Endothelial cell of umbilical vein (primary cell): ENCODE measurements at regions not wholly inside any gene's neighbourhood (a gene's known extent, or its start where the extent isn't known, plus 50 kb on each side); places are given as distances from the start of the nearest gene placed in this dataset.

ENCODE experiments used
- BruUV-seq: library from RNA; stranded (reverse); fragments of 400-500 nt; replicated peaks from 2 replicates; lab custom pipeline; 2021; lab: Mats Ljungman, UMichigan
- CTCF ChIA-PET: fragments of 300-600, 350-600 bp; sonication (Branson Sonifier 250); formaldehyde crosslinking; loops from one replicate; lab custom pipeline; 2021; ENCODE audit warnings: antibody characterized with exemption, inconsistent platforms; lab: Charles Lee
- POLR2A ChIA-PET: fragments of 300-600, 350-600 bp; sonication (Branson Sonifier 250); formaldehyde crosslinking; loops from one replicate; lab custom pipeline; 2021; ENCODE audit warnings: antibody characterized with exemption, inconsistent platforms; lab: Charles Lee
- DNase-seq: peaks from one replicate; pipeline ENCODE4 v3.0.0-alpha.2; 2011; ENCODE audit warnings: low read depth, low spot score
- FAIRE-seq: peaks from 2 replicates; lab custom pipeline; 2011; peaks lifted over from hg19 to GRCh38; lab: Jason Lieb, UNC
- H2AFZ ChIP-seq: 2 replicates; pipeline ENCODE4 v1.6.0; 2012; ENCODE audit warnings: low read depth, low read length, control low read depth, inconsistent platforms
- H3K27ac ChIP-seq: 2 replicates; pipeline ENCODE4 v1.5.1; 2011; ENCODE audit warnings: low read depth, mild to moderate bottlenecking, control low read depth, low read length, moderate library complexity; ENCODE audit not compliant: insufficient read depth
- H3K27me3 ChIP-seq, 2 experiments: 2 replicates each; pipeline versions ENCODE4 v1.6.0 to v1.6.1; 2011; ENCODE audit warnings: low read length in 2 of 2, mixed read lengths in 1 of 2; ENCODE audit not compliant: control insufficient read depth in 2 of 2, insufficient read depth in 2 of 2
- H3K36me3 ChIP-seq, 2 experiments: 2 replicates in 1 of 2; 3 replicates in 1 of 2; pipeline ENCODE4 v1.5.1; 2011; ENCODE audit warnings: low read length in 2 of 2, mild to moderate bottlenecking in 1 of 2, moderate library complexity in 1 of 2; ENCODE audit not compliant: control insufficient read depth in 2 of 2, insufficient read depth in 2 of 2; ENCODE audit errors: extremely low read depth in 1 of 2
- H3K4me1 ChIP-seq: 3 replicates; pipeline ENCODE4 v1.5.1; 2011; ENCODE audit warnings: mild to moderate bottlenecking, low read length; ENCODE audit not compliant: control insufficient read depth, insufficient read depth; ENCODE audit errors: extremely low read depth
- H3K4me2 ChIP-seq: 2 replicates; pipeline ENCODE4 v1.6.1; 2011; ENCODE audit warnings: low read length, control low read depth, mixed read lengths; ENCODE audit not compliant: insufficient read depth
- H3K4me3 ChIP-seq, 3 experiments: fragments of 200-600 bp in 1 of 3; sonication (generic), shearing (Covaris generic) in 1 of 3; replicated peaks in 1 of 3; 2 replicates each; pipeline ENCODE4 v1.5.1; 2011 to 2016; ENCODE audit warnings: control low read depth in 3 of 3, low read length in 3 of 3, mild to moderate bottlenecking in 2 of 3, inconsistent platforms in 1 of 3, low read depth in 1 of 3, moderate library complexity in 1 of 3; ENCODE audit not compliant: insufficient read depth in 1 of 3
- H3K79me2 ChIP-seq: 2 replicates; pipeline ENCODE4 v1.6.0; 2012; ENCODE audit warnings: low read length, inconsistent platforms; ENCODE audit not compliant: control insufficient read depth, insufficient read depth
- H3K9ac ChIP-seq: replicated peaks from 2 replicates; pipeline ENCODE3; 2011; ENCODE audit warnings: low read length, control low read depth; ENCODE audit not compliant: insufficient read depth; ENCODE audit errors: extremely low read depth
- H3K9me1 ChIP-seq: replicated peaks from 3 replicates; pipeline ENCODE4 v1.6.0; 2011; ENCODE audit warnings: mild to moderate bottlenecking, low read length; ENCODE audit not compliant: control insufficient read depth, insufficient read depth; ENCODE audit errors: extremely low read depth
- H3K9me3 ChIP-seq: replicated peaks from 2 replicates; pipeline ENCODE4 v1.5.1; 2012; ENCODE audit warnings: low read length, inconsistent platforms; ENCODE audit not compliant: control insufficient read depth, insufficient read depth
- H4K20me1 ChIP-seq: replicated peaks from 2 replicates; pipeline ENCODE3; 2011; ENCODE audit warnings: mild to moderate bottlenecking, low read length; ENCODE audit not compliant: control insufficient read depth, insufficient read depth; ENCODE audit errors: extremely low read depth
- CTCF ChIP-seq, 2 donors: IDR thresholded peaks; 1 replicate in 1 of 2; 2 replicates in 1 of 2; pipeline ENCODE4 v1.5.1; 2011; ENCODE audit warnings: low read length in 2 of 2, mild to moderate bottlenecking in 2 of 2, moderate library complexity in 2 of 2, control low read depth in 1 of 2, inconsistent platforms in 1 of 2, low read depth in 1 of 2; ENCODE audit not compliant: insufficient read depth in 1 of 2; ENCODE audit errors: extremely low read depth in 1 of 2
- EZH2 ChIP-seq: IDR thresholded peaks from 2 replicates; pipeline ENCODE4 v1.6.1; 2012; ENCODE audit warnings: borderline replicate concordance, low read depth, mild to moderate bottlenecking, moderate library complexity, low read length, inconsistent platforms; ENCODE audit not compliant: severe bottlenecking
- FOS ChIP-seq: IDR thresholded peaks from 2 replicates; pipeline ENCODE4 v1.6.1; 2011; ENCODE audit warnings: mild to moderate bottlenecking, low read length, moderate library complexity, borderline replicate concordance; ENCODE audit not compliant: insufficient read depth
- GATA2 ChIP-seq: IDR thresholded peaks from 2 replicates; pipeline ENCODE4 v1.7.0; 2011; ENCODE audit warnings: low read depth, mild to moderate bottlenecking, moderate library complexity, mixed read lengths, low read length; ENCODE audit not compliant: insufficient read length, insufficient read depth
- JUN ChIP-seq: IDR thresholded peaks from 2 replicates; pipeline ENCODE4 v1.6.1; 2011; ENCODE audit warnings: borderline replicate concordance, low read depth; ENCODE audit not compliant: insufficient read length, insufficient read depth
- MAX ChIP-seq: IDR thresholded peaks from 2 replicates; pipeline ENCODE4 v1.6.1; 2011; ENCODE audit not compliant: insufficient read depth, insufficient read length
- MYC ChIP-seq: IDR thresholded peaks from one replicate; pipeline ENCODE4 v1.6.1; 2011; ENCODE audit warnings: mild to moderate bottlenecking, low read depth, low read length
- POLR2A ChIP-seq: IDR thresholded peaks from 2 replicates; pipeline ENCODE4 v1.6.1; 2012; ENCODE audit warnings: low read depth, mild to moderate bottlenecking, control low read depth, low read length
- POLR2AphosphoS5 ChIP-seq: IDR thresholded peaks from 2 replicates; pipeline ENCODE4 v1.6.1; 2012; ENCODE audit warnings: low read depth, mild to moderate bottlenecking, control low read depth, low read length, moderate library complexity; ENCODE audit not compliant: insufficient read depth
- dilution Hi-C: fragments of 300-500 bp; cut with MboI; formaldehyde crosslinking; loops from one replicate; pipeline ENCODE4 v1.15.0; 2019; ENCODE audit warnings: low sequenced_read_pairs; ENCODE audit not compliant: extremely low pct_ligation_motif_present
- intact Hi-C: fragments of 100-400 bp; cut with micrococcal nuclease; formaldehyde crosslinking; loops from one replicate; pipeline ENCODE4 v1.10.0; 2022

- intact Hi-C loops: no loop called here
- no peak overlapping the region for H3K9ac ChIP-seq
- peak; percentile 15 for FAIRE-seq
- H3K4me3 ChIP-seq: no peak overlapping the region
- no peaks in the 10 kb centered on the region for H3K79me2 ChIP-seq
- H3K27ac ChIP-seq: no peak overlapping the region
- ChIA-PET POLR2A (no interaction called here), CTCF (no interaction called here)
- no peaks in the 10 kb centered on the region for H3K9me1 ChIP-seq
- no peaks in the 10 kb centered on the region for H3K4me1 ChIP-seq
- no peaks in the 10 kb centered on the region for H3K9me3 ChIP-seq
- dilution Hi-C loops: no loop called here
- no peak for DNase-seq
- no peak overlapping the region for H3K4me2 ChIP-seq
- no peak overlapping the region for H2AFZ ChIP-seq
- no TSS peak for BruUV-seq
- H3K27me3 ChIP-seq: no peaks in the 10 kb centered on the region
- H4K20me1 ChIP-seq: no peaks in the 10 kb centered on the region
- no peaks in the 10 kb centered on the region for H3K36me3 ChIP-seq
- no peak for TF ChIP-seq CTCF (IDR thresholded peaks at IDR 0.05; ENCODE audit: extremely low read depth in 1 of 2, insufficient read depth in 1 of 2, low read depth in 1 of 2, low read length in 2 of 2)
- no peak for TF ChIP-seq FOS
- TF ChIP-seq JUN: no peak
- TF ChIP-seq GATA2: no peak
- TF ChIP-seq MAX: no peak
- no peak for TF ChIP-seq MYC
- no peak for TF ChIP-seq POLR2A
- no peak for TF ChIP-seq EZH2
- no peak for TF ChIP-seq POLR2AphosphoS5
These were observed 195.2 kb downstream of the NUAK1 start for GRCh38 chr12:105943525-105943924.
